GM12891 (cell line): ENCODE measurements at regions not wholly inside any gene's neighbourhood (a gene's known extent, or its start where the extent isn't known, plus 50 kb on each side); places are given as distances from the start of the nearest gene placed in this dataset.

Experiments used
- DNase-seq: peaks from one replicate; pipeline ENCODE4 v3.0.0; 2011; ENCODE audit warnings: low spot score; ENCODE audit not compliant: insufficient read length
- FAIRE-seq: peaks from 2 replicates; lab custom pipeline; 2011; peaks lifted over from hg19 to GRCh38; lab: Jason Lieb, UNC
- PAX5 ChIP-seq: IDR thresholded peaks from 2 replicates; pipeline ENCODE4 v1.6.1; 2011; ENCODE audit warnings: low read length, moderate library complexity, mild to moderate bottlenecking; ENCODE audit not compliant: insufficient read depth, severe bottlenecking
- POLR2A ChIP-seq: IDR thresholded peaks from 2 replicates; pipeline ENCODE4 v1.6.1; 2011; ENCODE audit warnings: low read depth, low read length, control low read depth
- POLR2AphosphoS5 ChIP-seq: IDR thresholded peaks from 2 replicates; pipeline ENCODE4 v1.6.1; 2011; ENCODE audit warnings: low read depth, low read length, control low read depth
- POU2F2 ChIP-seq: IDR thresholded peaks from 2 replicates; pipeline ENCODE4 v1.6.1; 2011; ENCODE audit warnings: low read depth, mild to moderate bottlenecking, control low read depth, low read length, moderate library complexity
- SPI1 ChIP-seq: IDR thresholded peaks from 2 replicates; pipeline ENCODE4 v1.6.1; 2011; ENCODE audit warnings: low read depth, low read length, control low read depth
- TAF1 ChIP-seq: IDR thresholded peaks from 2 replicates; pipeline ENCODE4 v1.6.1; 2011; ENCODE audit warnings: low read depth, low read length, control low read depth

DNA sequence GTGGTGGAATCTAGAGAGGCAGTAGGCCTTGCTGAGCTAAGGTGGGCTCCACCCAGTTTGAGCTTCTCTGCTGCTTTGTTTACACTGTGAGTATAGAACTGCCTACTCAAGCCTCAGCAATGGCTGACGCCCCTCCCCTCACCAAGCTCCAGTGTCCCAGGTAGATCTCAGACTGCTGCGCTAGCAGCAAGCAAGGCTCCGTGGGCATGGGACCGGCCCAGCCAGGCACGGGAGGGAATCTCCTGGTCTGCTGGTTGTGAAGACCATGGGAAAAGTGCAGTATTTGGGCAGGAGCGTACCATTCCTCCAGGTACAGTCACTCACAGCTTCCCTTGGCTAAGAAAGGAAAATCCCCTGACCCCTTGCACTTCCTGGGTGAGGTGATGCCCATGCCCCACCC is 407.1 kb downstream of the ZPLD1 start:
- DNase-seq (no peak), FAIRE-seq (no peak)
- TF ChIP-seq POLR2AphosphoS5 (no peak), PAX5 (no peak), SPI1 (no peak), POLR2A (no peak), TAF1 (no peak), POU2F2 (no peak)

DNA sequence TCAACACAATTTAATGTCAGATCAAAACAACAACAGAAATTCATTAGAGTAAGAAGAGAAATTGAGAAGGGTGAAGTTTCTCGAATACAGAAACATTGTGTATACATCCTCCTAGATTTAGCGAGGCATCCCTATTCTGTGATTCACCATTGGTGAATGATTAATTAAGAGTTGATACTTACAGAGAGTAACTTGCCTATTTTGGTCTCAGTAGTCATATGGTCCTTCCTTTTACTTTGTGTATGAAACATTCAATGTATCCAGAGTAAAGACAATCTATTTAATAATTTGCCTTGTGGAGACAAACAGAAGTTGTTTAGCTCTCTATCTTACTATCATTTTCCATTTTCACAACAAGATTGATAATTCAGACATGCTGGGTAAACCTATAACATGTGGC is 432.0 kb downstream of the ZPLD1 start:
- TF ChIP-seq POLR2A (no peak), TAF1 (no peak), POU2F2 (no peak), POLR2AphosphoS5 (no peak), SPI1 (no peak), PAX5 (no peak)
- FAIRE-seq = no peak
- no peak for DNase-seq

DNA sequence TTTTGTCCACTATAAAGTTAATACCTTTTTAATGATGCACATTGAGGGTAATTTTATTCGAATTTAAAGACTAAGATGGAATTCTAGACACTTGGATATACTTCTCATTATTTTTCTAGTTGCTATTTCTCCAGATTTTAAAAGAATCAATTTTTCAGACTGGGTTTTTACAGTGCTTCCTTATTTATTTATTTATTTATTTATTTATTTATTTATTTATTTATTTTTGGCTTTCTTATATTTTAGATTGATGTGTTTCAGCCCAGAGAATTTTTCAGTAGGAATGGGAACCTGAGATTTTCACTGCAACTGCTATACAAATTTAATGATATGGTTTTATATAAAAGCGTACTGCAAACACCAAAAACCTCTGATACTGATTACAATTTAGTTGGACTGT is 448.7 kb downstream of the ZPLD1 start:
- TF ChIP-seq PAX5 (no peak), POLR2A (no peak), TAF1 (no peak), POLR2AphosphoS5 (no peak), POU2F2 (no peak), SPI1 (no peak)
- FAIRE-seq = no peak
- no peak for DNase-seq

DNA sequence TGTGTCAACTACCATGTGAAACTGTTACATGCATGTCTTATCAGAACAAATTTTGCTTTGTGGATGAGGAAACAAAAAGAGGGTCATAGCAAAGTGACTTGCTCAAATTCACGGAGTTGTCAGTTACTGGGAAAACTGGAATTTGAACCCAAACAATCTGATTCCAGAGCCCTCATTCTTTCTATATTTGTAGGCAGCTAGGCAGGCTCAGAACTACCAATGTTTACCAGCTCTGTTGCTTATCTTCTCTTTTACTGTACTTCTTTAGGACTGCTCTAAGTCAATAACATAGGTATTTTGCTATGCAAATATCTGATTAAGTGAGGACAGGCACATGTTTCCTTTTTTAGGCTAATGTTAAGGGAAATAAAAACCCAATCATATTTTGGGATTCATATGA is 450.5 kb downstream of the ZPLD1 start:
- DNase-seq = no peak
- FAIRE-seq = no peak
- no peak for TF ChIP-seq TAF1
- TF ChIP-seq POU2F2 = no peak
- TF ChIP-seq SPI1 = no peak

DNA sequence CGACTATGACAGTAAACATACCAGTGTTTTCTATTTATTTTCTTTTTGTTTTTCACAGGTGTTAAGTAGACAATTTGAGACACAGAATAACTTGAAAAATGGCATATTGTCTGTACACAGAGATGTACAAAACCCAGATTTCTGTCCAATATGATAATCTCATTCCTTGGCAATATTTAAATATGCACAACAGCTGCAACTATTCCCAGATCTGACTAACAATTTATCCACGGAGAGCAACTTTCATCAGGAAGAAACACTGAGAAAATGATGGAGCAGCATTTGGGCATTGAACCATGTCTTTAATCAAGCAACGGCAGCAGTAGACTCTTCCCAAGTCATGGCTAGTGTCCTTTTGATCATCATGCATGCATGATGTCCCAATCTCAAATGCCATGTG is 452.6 kb downstream of the ZPLD1 start:
- no peak for TF ChIP-seq POLR2A
- TF ChIP-seq POLR2AphosphoS5 = no peak
- no peak for TF ChIP-seq TAF1
- no peak for TF ChIP-seq POU2F2
- TF ChIP-seq SPI1 = no peak
- TF ChIP-seq PAX5 = no peak
- no peak for FAIRE-seq
- no peak for DNase-seq

DNA sequence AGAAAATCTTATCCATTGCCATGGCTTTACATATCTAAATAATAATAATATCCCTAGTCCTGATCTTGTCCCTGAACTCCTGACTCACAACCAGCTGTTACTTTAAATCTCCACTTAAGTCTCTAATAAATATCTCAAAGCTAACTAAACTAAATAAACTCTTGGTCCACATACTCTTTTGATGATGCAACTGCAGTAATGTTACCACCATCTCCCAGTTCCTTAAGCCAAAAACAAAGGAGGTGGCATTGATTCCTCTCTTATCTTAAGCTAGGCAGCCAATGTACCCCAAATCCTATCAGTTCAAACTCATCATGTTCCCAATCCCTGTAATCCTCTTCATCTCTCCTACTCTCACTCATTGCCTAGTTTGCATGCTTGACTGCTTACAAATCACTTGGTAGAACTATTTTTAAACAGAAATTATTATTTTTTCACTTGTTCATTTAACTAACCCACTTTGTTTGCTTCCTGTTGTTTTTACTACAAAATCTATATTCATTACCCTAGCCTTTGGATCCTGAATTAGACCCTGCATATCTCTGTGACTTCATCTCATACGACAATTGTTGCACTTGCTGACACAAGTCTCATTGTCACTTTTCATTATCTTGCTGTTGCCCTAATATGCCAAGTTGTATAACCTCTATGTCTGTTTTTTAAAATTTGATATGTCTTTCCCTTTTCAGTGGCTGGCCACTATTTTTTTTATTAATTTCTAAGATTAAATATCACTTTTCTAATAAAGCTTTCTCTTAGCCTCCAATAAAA is 462.2 kb downstream of the ZPLD1 start:
- TF ChIP-seq POLR2AphosphoS5 = no peak
- no peak for TF ChIP-seq TAF1
- TF ChIP-seq SPI1 = no peak
- TF ChIP-seq PAX5 = no peak
- TF ChIP-seq POU2F2 = no peak
- TF ChIP-seq POLR2A = no peak
- DNase-seq (no peak), FAIRE-seq (no peak)

DNA sequence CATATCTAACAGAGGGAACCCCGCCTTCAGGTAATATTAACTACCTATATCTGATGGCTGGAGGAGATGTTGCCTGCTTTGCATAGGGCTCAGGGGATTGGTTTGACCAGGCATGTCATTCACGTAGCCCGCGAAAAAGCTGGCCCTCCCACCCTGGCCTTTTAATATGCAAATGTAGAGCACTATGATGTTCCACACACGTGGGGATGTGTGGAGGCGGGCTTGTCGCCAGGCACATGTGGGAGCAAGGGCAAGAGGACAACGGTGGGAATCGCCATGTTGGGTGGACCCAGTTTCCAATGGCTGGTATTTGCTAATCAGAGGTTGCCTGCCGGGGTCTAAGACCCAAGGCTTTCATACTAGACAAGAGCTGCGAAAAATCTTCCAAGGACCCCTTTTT is 469.8 kb downstream of the ZPLD1 start:
- no peak for TF ChIP-seq POU2F2
- no peak for TF ChIP-seq TAF1
- FAIRE-seq (no peak), DNase-seq (no peak)

DNA sequence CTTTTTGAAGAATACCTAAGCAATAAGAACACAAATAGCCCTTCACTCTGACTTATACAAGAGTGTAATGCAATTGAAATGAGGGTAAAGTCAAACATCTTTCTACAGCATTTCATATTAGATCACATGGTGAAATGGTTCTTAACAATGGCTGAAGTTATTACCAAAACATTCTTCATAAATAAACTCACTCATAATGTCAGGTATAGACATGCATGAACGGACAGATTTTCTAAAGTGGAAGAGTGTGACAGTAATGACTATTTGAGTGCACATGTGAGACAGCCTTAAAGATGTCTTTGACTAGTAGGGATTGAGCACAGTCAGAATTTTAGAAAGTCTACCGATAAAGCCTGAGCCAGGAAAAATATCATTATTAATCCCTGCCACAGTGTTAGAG is 471.0 kb downstream of the ZPLD1 start:
- DNase-seq (no peak), FAIRE-seq (no peak)
- TF ChIP-seq POLR2A (no peak), SPI1 (no peak), PAX5 (no peak), POLR2AphosphoS5 (no peak), POU2F2 (no peak), TAF1 (no peak)

DNA sequence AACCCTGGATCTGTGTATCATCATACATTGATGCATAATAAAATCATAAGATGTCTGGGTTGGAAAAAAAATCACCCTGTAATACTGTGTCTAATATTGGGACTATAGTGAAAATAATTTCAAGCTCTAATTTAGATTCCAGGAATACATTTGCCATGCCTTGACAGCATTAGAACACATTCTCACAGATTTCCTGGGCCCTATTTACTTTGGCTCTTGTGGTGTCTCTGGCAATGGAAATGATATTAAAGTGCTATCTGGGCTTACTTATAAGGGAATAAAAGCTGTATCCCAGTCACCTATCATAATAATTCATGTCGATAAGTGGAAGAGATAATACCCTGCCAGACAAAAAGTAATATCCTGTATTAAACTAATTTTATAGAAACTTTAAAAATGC is 472.0 kb downstream of the ZPLD1 start:
- DNase-seq (no peak), FAIRE-seq (no peak)
- no peak for TF ChIP-seq POLR2A

DNA sequence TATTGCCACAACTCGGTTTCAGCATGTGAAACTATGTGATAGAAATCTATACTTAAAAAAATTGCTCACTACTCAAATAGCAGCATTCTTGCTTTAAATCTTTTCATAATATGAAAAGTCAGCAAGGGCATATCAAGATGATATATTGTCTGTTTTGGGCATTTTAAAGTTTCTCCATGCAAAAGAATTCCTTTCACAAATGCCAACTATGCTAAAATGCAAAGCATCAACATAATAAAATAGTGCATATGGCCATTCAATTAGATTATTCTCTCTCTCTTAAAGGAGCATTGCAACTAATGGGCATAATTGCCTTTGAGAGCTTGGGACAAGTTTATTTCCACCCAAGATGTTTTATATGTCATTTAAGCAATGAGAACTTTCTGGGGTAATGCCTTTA is 475.1 kb downstream of the ZPLD1 start:
- FAIRE-seq = no peak
- TF ChIP-seq POLR2AphosphoS5 (no peak), POLR2A (no peak), PAX5 (no peak), POU2F2 (no peak), SPI1 (no peak), TAF1 (no peak)
- DNase-seq = no peak

DNA sequence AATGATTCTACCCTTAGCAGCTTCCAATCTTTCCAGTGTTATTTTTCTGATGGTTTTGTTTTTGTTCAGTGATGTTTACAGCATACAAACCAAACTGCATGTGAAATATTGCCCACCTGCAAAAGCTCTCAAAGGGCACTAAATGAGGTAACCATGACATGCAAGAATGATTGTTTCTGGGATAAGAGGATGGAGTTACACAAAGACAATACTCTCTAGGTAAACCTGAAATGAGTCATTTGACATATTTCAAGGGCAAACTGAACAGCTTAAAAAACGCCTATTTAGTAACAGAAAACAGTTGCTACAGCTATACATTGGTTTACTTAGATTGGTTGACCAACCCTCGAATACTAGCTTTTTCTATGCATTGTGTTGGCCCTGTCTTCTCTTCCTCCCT is 481.7 kb downstream of the ZPLD1 start:
- no peak for TF ChIP-seq POU2F2
- TF ChIP-seq TAF1 = no peak
- no peak for TF ChIP-seq POLR2AphosphoS5
- no peak for TF ChIP-seq SPI1
- TF ChIP-seq POLR2A = no peak
- no peak for TF ChIP-seq PAX5
- FAIRE-seq (no peak), DNase-seq (no peak)
